Superior temporal gyrus (tissue), 1 donor: ENCODE measurements at regions not wholly inside any gene's neighbourhood (a gene's known extent, or its start where the extent isn't known, plus 50 kb on each side); places are given as distances from the start of the nearest gene placed in this dataset.
A peak's percentile ranks its signal among the peaks of the same experiment; 100 is the strongest.
"Not testable (repeated sequence)": the region's sequence is repeated elsewhere in the genome, so short reads cannot be mapped to it uniquely, and the experiment has no call there.

ENCODE experiments used
- DNase-seq: peaks from one replicate; pipeline ENCODE4 v3.0.0-alpha.2; 2016; ENCODE audit errors: extremely low spot score

- DNase-seq: no peak
Observed at GRCh38 chr5:57396701-57397100, 85.9 kb downstream of the ACTBL2 start.

GRCh38 chr5:57394421-57395210, 88.0 kb downstream of the ACTBL2 start:
- DNase-seq: no peak

- no peak for DNase-seq
Observed at GRCh38 chr5:57386958-57387357, 95.7 kb downstream of the ACTBL2 start.

GRCh38 chr5:57383093-57383861, 99.3 kb downstream of the ACTBL2 start:
- DNase-seq: peak; percentile 40

GRCh38 chr5:57382655-57383054, 100.0 kb downstream of the ACTBL2 start:
- DNase-seq: no peak

GRCh38 chr5:57370376-57370775, 112.2 kb downstream of the ACTBL2 start:
- no peak for DNase-seq

GRCh38 chr5:57368010-57368409, 114.6 kb downstream of the ACTBL2 start:
- no peak for DNase-seq

GRCh38 chr5:57366744-57367143, 115.9 kb downstream of the ACTBL2 start:
- no peak for DNase-seq

- no peak for DNase-seq
Observed at GRCh38 chr5:57362951-57363350, 119.7 kb downstream of the ACTBL2 start.

- DNase-seq: no peak
Observed at GRCh38 chr5:57360871-57361270, 121.7 kb downstream of the ACTBL2 start.

GRCh38 chr5:57358796-57359592, 123.6 kb downstream of the ACTBL2 start:
- no peak for DNase-seq

- DNase-seq: not testable (repeated sequence)
Observed at GRCh38 chr5:57356850-57357249, 125.8 kb downstream of the ACTBL2 start.

GRCh38 chr5:57349214-57349613, 133.4 kb downstream of the ACTBL2 start:
- peak; percentile 24 for DNase-seq

- peak; percentile 28 for DNase-seq
Observed at GRCh38 chr5:57348376-57349140, 134.1 kb downstream of the ACTBL2 start.

- no peak for DNase-seq
Observed at GRCh38 chr5:57346328-57346727, 136.3 kb downstream of the ACTBL2 start.

GRCh38 chr5:57341380-57341979, 141.1 kb downstream of the ACTBL2 start:
- DNase-seq: no peak

- DNase-seq: no peak
Observed at GRCh38 chr5:57340681-57341080, 141.9 kb downstream of the ACTBL2 start.

- DNase-seq: no peak
Observed at GRCh38 chr5:57339521-57339920, 143.1 kb downstream of the ACTBL2 start.

- DNase-seq: no peak
Observed at GRCh38 chr5:57338868-57339340, 143.7 kb downstream of the ACTBL2 start.

- DNase-seq: no peak
Observed at GRCh38 chr5:57338068-57338867, 144.3 kb downstream of the ACTBL2 start.
